Activated CD4-positive, alpha-beta T cell treated with anti-CD3 and anti-CD28 coated beads for 24 hours (primary cell): ENCODE measurements at regions not wholly inside any gene's neighbourhood (a gene's known extent, or its start where the extent isn't known, plus 50 kb on each side); places are given as distances from the start of the nearest gene placed in this dataset.
"Not testable (repeated sequence)": the region's sequence is repeated elsewhere in the genome, so short reads cannot be mapped to it uniquely, and the experiment has no call there.

Experiments
- DNase-seq, 2 donors: peaks; one replicate each; pipeline ENCODE4 v3.0.0-alpha.2; 2020; ENCODE audit warnings: low read depth in 2 of 2

DNA sequence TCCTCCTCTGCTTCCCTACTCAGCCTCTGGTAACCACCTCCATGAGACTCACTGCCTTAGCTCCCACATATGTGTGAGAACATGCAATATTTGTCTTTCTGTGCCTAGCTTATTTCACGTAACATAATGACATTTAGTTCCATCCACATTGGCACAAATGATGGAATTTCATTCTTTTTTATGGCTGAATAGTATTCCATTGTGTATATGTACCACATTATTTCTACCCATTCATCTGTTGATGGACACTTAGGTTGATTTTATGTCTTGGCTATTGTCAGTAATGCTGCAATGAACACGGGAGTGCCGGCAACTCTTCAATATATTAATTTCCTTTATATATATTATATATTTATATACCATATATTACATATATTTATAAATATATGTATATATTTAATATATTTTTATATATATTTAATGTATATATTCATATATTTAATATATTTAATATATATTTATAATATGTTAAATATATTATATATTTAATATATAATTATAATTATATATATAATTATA is 1046.9 kb downstream of the DNAJB9 start:
- DNase-seq = no peak

- DNase-seq = no peak
Measured at GRCh38 chr7:109622320-109622719, 1052.6 kb downstream of the DNAJB9 start.

- DNase-seq = not testable (repeated sequence)
Measured at GRCh38 chr7:109632890-109633289, 1063.2 kb downstream of the DNAJB9 start.

DNA sequence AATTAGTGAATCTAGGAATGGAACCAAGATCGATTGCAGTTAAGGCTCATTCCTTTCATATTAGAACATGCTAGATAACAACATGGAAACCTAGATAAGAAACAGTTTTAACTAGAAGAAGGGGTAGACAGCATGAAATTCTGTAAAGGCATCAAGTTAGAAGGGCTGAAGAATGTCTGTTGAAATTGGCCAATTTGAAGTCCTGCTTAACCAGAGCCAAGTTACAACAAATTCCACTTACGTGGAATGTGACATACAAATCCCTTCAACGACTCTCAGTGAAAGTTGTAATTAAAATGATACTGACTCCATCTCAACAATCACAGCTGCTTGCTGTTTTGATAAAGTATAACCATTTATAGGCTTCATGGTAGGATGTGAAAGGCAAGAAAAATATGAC is 1065.7 kb downstream of the DNAJB9 start:
- no peak for DNase-seq

- no peak for DNase-seq
Measured at GRCh38 chr7:109637428-109637990, 1067.8 kb downstream of the DNAJB9 start.

GRCh38 chr7:109638321-109638720 is 1068.6 kb downstream of the DNAJB9 start:
- DNase-seq = no peak

DNA sequence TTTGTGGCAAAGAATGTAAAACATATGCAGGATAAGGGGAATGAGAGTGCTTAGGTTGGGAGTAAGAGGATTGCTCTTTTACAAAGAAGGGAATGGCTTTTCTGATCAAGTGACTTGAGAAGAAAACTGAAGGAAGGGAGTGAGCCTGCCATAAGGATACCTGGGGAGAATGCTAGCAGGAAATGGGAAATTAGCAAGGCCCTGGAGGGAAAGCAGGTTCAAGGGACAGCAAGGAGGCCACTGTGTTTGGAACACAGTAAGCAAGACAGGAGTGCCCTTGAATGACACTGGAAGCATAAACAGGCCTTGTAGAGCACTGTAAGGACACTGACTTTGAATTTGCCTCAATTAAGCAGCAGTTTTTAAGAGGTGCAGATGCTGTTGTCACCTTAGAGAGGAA is 1069.9 kb downstream of the DNAJB9 start:
- DNase-seq = no peak

DNA sequence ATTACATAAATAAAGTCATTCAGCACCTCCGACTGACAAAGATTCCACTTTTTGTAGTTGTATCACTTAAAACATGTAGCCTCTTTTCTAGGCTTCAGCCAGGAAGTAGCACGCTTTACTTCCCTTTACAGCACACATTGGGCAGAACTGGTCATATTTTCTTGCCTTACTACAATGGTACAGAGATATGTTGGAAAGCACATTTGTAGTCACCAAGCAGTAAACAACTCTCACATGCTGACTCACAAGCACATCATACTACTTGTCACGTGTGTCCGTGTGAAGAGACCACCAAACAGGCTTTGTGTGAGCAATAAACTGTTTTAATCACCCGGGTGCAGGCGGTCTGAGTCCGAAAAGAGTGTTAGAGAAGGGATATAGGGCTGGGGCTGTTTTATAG is 1071.8 kb downstream of the DNAJB9 start:
- no peak for DNase-seq

- DNase-seq = no peak
Measured at GRCh38 chr7:109646124-109646523, 1076.5 kb downstream of the DNAJB9 start.

DNA sequence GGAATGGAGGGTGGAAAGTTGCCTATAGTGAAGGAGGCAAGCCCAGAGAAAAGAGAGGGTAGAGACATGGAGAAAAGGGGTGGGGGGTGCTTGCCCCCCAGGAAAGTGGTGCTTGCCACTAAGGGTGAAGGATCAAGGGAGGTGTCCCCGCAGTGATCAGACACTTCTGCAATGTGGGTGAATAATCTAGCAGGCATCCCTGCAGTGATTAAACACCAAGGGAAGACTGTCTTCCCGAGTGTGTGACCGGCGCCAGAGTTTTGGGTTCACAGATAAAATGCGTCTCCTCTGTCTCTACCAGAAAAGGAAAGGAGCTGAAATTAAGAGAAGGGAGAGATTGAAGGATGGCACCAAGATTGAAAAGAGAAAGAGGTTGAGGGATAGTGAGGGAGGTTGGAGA is 1076.9 kb downstream of the DNAJB9 start:
- DNase-seq = not testable (repeated sequence)

DNA sequence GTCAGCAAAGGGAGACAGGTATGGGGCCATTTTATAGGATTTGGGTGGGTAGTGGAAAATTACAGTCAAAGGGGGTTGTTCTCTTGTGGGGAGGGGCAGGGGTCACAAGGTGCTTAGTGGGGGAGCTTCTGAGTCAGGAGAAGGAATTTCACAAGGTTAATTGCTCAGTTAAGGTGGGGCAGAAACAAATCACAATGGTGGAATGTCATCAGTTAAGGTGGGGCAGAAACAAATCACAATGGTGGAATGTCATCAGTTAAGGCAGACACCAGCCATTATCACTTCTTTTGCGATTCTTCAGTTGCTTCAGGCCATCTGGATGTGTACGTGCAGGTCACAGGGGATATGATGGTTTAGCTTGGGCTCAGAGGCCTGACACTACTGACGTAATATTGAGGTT is 1077.6 kb downstream of the DNAJB9 start:
- DNase-seq = not testable (repeated sequence)

GRCh38 chr7:109659261-109659660 is 1089.6 kb downstream of the DNAJB9 start:
- DNase-seq = no peak

GRCh38 chr7:109660401-109660800 is 1090.7 kb downstream of the DNAJB9 start:
- DNase-seq = no peak

- no peak for DNase-seq
Measured at GRCh38 chr7:109663806-109664205, 1094.1 kb downstream of the DNAJB9 start.

DNA sequence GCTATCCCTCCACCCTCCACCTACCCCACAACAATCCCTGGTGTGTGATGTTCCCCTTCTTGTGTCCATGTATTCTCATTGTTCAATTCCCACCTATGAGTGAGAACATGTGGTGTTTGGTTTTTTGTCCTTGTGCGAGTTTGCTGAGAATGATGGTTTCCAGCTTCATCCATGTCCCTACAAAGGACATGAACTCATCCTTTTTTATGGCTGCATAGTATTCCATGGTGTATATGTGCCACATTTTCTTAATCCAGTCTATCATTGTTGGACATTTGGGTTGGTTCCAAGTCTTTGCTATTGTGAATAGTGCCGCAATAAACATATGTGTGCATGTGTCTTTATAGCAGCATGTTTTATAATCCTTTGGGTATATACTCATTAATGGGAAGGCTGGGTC is 1117.6 kb downstream of the DNAJB9 start:
- not testable (repeated sequence) for DNase-seq

- not testable (repeated sequence) for DNase-seq
Measured at GRCh38 chr7:109692613-109693012, 1122.9 kb downstream of the DNAJB9 start.

- DNase-seq = no peak
Measured at GRCh38 chr7:109694149-109695071, 1124.7 kb downstream of the DNAJB9 start.

DNA sequence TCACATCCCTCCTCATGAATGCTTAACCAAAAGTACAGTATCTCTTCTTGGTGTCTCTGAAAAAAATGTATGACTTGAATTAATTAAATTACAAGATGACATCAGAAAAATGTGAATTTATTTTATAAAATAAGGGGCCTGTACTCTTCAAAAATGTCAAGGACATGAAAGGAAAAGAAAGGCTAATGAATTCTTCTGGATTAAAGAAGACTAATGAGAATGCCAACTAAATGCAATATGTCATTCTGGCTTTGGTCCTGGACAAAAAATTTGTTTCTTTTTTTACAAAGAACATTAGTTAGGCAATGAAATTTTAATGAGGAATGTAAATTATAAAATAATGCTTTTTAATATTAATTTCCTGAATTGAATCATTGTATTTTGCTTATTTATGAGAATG is 1125.7 kb downstream of the DNAJB9 start:
- no peak for DNase-seq

GRCh38 chr7:109696723-109697122 is 1127.0 kb downstream of the DNAJB9 start:
- no peak for DNase-seq

DNA sequence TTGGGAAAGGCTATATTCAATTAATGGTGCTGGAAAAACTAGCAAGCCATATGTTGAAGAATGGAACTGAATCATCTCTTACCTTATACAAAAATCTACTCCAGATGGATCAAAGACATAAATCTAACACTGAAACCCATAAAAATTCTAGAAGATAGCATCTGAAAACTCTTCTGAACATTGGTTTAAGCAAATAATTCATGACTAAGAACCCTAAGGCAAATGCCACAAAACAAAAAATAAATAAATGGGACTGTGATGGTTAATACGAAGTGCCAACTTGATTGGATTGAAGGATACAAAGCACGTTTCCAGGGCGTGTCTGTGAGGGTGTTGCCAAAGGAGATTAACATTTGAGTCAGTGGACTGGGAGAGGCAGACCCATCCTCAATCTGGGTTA is 1130.0 kb downstream of the DNAJB9 start:
- no peak for DNase-seq

DNA sequence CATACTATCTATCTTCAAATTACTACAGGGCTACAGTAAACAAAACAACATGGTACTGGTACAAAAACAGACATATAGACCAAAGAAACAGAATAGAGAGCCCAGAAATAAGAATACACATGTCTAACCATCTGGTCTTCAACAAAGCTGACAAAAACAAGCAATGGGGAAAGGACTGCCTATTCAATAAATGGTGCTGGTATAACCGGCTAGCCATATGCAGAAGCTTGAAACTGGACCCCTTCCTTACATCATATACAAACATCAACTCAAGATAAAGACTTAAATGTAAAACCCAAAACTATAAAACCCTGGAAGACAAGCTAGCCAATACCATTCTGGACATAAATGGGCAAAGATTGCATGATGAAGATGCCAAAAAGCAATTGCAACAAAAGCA is 1143.7 kb downstream of the DNAJB9 start:
- DNase-seq = no peak

GRCh38 chr7:109719359-109719758 is 1149.7 kb downstream of the DNAJB9 start:
- DNase-seq = not testable (repeated sequence)

DNA sequence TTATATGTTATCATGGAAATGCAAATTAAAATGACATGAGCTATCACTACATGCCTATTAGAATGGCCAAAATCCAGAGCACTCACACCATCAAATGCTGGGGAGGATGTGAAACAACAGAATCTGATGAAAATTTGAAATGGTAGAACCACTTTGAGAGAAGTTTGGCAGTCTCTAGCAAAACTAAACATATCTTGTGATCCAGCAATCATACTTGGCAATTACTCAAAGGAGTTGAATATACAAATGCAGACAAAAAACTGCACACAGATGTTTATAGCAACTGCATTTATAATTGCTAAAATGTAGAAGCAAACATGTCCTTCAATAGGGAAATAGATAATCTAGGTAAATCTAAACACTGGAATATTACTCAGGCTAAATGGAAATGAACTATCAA is 1164.9 kb downstream of the DNAJB9 start:
- no peak for DNase-seq
